BLaER1 (cell line): ENCODE measurements at regions not wholly inside any gene's neighbourhood (a gene's known extent, or its start where the extent isn't known, plus 50 kb on each side); places are given as distances from the start of the nearest gene placed in this dataset.

Experiments
- H3K27ac ChIP-seq: shearing (Covaris generic); formaldehyde crosslinking; 2 replicates; pipeline ENCODE4 v1.8.1; 2022
- H3K27me3 ChIP-seq: shearing (Covaris generic); formaldehyde crosslinking; 2 replicates; pipeline ENCODE4 v1.8.1; 2022
- H3K36me3 ChIP-seq: shearing (Covaris generic); formaldehyde crosslinking; 2 replicates; pipeline ENCODE4 v1.8.1; 2022
- H3K4me1 ChIP-seq: shearing (Covaris generic); formaldehyde crosslinking; 2 replicates; pipeline ENCODE4 v1.8.1; 2022
- H3K4me2 ChIP-seq: shearing (Covaris generic); formaldehyde crosslinking; 2 replicates; pipeline ENCODE4 v1.8.1; 2022
- H3K4me3 ChIP-seq: shearing (Covaris generic); formaldehyde crosslinking; 2 replicates; pipeline ENCODE4 v1.8.1; 2022
- H3K9ac ChIP-seq: shearing (Covaris generic); formaldehyde crosslinking; 2 replicates; pipeline ENCODE4 v1.8.1; 2022
- H3K9me3 ChIP-seq: shearing (Covaris generic); formaldehyde crosslinking; 2 replicates; pipeline ENCODE4 v1.8.1; 2022
- H4K20me1 ChIP-seq: shearing (Covaris generic); formaldehyde crosslinking; 2 replicates; pipeline ENCODE4 v1.8.1; 2022
- Cebpa-rat ChIP-seq: shearing (Covaris generic); IDR thresholded peaks from 2 replicates; pipeline ENCODE4 v1.8.1; 2022

DNA sequence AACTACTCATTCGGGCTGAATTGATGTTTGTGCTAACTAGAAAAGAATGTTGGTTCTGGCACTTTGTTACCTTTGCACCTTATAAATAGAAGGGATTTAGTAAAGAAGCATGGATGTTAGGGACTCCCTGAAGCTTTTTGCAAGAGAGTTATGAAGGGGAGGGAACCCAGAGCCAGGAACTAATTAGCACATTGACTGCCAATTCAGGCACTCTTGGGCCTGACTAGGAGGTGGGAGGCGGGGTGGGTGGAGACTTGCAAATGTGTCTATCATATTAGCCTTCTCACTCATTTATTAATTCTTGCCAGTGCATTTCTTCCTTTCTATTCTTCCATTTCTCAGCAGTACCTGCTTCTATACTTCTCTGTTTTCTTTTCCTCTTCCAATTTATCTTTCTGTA, 1022.4 kb downstream of the TMEM182 start:
- no peak for TF ChIP-seq Cebpa-rat
- H3K9me3 ChIP-seq, result no peaks in the 10 kb centered on the region

GRCh38 chr2:103785432-103785831, 1023.6 kb downstream of the TMEM182 start:
- Histone ChIP-seq H3K9ac (no peak overlapping the region), H3K27ac (no peak overlapping the region), H3K4me3 (no peak overlapping the region), H3K27me3 (no peaks in the 10 kb centered on the region), H4K20me1 (no peaks in the 10 kb centered on the region), H3K4me2 (no peak overlapping the region), H3K4me1 (no peaks in the 10 kb centered on the region), H3K9me3 (no peaks in the 10 kb centered on the region), H3K36me3 (no peaks in the 10 kb centered on the region)
- no peak for TF ChIP-seq Cebpa-rat

More for the DNA sequence above, 1022.4 kb downstream of the TMEM182 start:
- Histone ChIP-seq H3K36me3 (no peaks in the 10 kb centered on the region), H4K20me1 (no peaks in the 10 kb centered on the region), H3K4me2 (no peak overlapping the region), H3K4me3 (no peak overlapping the region), H3K27ac (no peak overlapping the region), H3K27me3 (no peaks in the 10 kb centered on the region), H3K4me1 (no peaks in the 10 kb centered on the region), H3K9ac (no peak overlapping the region)

DNA sequence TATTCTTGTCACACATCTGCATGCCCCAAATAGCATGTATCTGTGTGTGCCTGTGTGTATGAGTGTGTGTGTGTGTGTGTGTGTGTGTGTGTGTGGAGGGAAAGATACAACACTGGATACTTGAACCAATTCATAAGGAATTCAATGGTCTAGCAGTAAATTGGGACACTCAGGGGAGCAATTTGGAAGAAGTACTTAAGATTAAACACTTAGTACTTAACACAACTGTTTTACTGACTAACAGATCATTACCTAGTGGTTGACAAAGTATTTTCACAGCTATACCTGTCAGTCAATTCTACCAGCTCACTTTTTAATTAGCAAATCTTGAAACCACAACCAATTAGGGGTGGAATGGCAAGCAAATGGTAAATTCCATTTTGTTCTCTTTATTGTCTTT, 1024.1 kb downstream of the TMEM182 start:
- Histone ChIP-seq H3K36me3 (no peaks in the 10 kb centered on the region), H3K9ac (no peak overlapping the region), H3K4me1 (no peaks in the 10 kb centered on the region), H4K20me1 (no peaks in the 10 kb centered on the region), H3K9me3 (no peaks in the 10 kb centered on the region), H3K4me2 (no peak overlapping the region), H3K27ac (no peak overlapping the region), H3K27me3 (no peaks in the 10 kb centered on the region), H3K4me3 (no peak overlapping the region)
- no peak for TF ChIP-seq Cebpa-rat

DNA sequence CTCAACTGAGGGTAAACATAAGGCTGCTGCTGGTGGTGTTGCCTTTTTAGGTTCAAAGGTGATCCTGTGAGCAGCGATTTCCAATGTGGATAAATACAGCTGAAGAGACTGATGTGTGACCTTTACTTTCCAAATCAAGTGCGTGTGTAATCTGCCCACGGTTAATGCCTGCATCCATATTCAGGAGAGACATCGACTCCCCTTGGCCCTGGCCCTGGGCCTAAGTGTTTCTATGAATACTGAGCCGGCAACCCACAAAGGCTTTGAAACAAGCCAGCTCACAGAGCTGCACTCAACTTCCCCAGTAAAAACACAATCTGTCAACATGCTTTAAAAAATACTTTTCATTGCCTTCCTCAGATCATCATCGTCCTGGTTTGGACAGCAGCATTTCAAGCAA, 1026.6 kb downstream of the TMEM182 start:
- no peak overlapping the region for H3K27ac ChIP-seq
- H3K36me3 ChIP-seq, result no peaks in the 10 kb centered on the region
- H4K20me1 ChIP-seq, result no peaks in the 10 kb centered on the region
- no peak overlapping the region for H3K4me2 ChIP-seq
- no peaks in the 10 kb centered on the region for H3K27me3 ChIP-seq
- TF ChIP-seq Cebpa-rat, result no peak
- H3K9ac ChIP-seq, result no peak overlapping the region
- H3K4me3 ChIP-seq, result no peak overlapping the region
- no peaks in the 10 kb centered on the region for H3K9me3 ChIP-seq
- H3K4me1 ChIP-seq, result no peaks in the 10 kb centered on the region

DNA sequence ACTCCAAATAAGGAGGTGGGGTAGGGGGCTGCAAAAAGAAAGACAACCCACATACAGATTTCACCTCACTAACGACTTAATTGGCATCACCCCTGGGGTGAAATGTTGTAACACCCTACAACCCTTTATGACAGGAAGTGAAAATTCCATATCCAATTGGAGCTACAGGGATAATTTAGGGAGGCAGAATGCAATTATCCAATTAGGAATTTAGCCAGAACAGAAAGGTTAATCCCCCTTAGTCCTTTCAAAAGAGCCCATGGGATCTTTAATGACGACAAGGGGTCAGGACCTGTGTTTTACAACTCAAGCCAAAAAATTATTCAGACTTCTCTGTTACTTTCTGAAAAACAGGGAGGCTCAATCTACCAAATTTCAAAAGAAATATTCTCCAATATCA, 1027.1 kb downstream of the TMEM182 start:
- Histone ChIP-seq H3K4me1 (no peaks in the 10 kb centered on the region), H3K9ac (no peak overlapping the region), H3K27me3 (no peaks in the 10 kb centered on the region), H3K4me3 (no peak overlapping the region), H3K36me3 (no peaks in the 10 kb centered on the region), H3K4me2 (no peak overlapping the region), H4K20me1 (no peaks in the 10 kb centered on the region), H3K27ac (no peak overlapping the region), H3K9me3 (peaks cover 3% of the 10 kb centered on the region; the same call in 1 of the 2 replicates)
- no peak for TF ChIP-seq Cebpa-rat

DNA sequence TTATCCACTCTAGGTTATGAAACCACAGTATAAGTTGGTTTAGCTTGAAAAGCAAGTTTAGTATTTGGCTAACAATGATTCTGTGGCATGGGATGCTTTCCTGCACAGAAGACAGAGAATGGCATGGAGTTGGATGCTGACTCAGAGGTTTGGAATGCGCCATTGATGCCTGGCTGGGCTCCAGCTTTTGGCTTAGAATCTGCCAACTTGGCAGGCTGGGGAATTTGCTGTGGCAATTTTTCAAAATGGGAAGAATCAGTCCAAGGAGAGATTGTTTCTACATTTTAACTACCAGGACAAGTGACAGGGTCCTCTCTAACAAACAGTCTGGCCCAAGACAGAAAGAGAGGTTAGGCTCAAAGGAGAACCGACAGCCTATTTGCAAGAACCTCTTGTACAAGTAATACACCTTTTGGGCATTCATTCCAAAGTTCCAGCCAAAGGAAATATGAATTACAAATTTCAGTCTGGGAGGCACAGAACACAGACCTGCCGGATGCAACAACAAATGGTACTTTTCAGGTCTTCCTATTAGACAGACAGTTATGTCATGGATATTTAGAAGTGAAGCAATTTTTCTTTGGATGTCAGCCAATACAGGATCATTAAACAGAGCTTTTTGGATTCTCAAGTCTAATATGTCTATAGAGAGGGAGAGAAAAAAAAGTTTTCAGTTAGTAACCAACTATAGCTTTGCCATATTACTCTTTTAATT, 1027.7 kb downstream of the TMEM182 start:
- Histone ChIP-seq H3K4me2 (no peak overlapping the region), H3K9ac (no peak overlapping the region), H4K20me1 (no peaks in the 10 kb centered on the region), H3K4me3 (no peak overlapping the region), H3K27me3 (no peaks in the 10 kb centered on the region), H3K4me1 (no peaks in the 10 kb centered on the region), H3K9me3 (peaks cover 9% of the 10 kb centered on the region; the same call in 1 of the 2 replicates), H3K36me3 (no peaks in the 10 kb centered on the region), H3K27ac (no peak overlapping the region)
- no peak for TF ChIP-seq Cebpa-rat

DNA sequence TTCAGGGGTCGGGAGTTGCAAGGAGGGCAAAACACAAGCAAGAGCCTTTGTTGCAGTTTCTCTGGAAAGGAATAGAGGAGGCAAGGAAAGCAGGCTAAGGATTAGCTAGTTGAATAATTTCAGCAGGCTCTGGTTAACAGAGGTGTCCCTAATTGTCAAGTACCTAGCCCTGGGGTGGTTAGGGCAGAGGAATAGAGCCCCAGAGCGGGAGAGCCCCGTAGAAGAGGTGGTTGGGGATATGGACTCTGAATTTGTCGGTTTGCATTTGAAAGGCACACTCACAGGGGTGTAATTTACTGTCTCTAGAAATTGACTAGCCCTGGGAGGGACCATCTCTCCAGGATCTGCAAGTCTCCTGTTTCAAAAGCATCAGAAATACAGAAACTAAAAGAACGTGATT, 1030.2 kb downstream of the TMEM182 start:
- Histone ChIP-seq H4K20me1 (no peaks in the 10 kb centered on the region), H3K9me3 (peaks cover 10% of the 10 kb centered on the region; the same call in 1 of the 2 replicates), H3K9ac (no peak overlapping the region), H3K4me3 (no peak overlapping the region), H3K27me3 (no peaks in the 10 kb centered on the region), H3K4me2 (no peak overlapping the region), H3K27ac (no peak overlapping the region), H3K36me3 (no peaks in the 10 kb centered on the region), H3K4me1 (no peaks in the 10 kb centered on the region)
- no peak for TF ChIP-seq Cebpa-rat

- H3K27ac ChIP-seq, result no peak overlapping the region
- no peaks in the 10 kb centered on the region for H4K20me1 ChIP-seq
- no peaks in the 10 kb centered on the region for H3K4me1 ChIP-seq
- no peak overlapping the region for H3K9ac ChIP-seq
- TF ChIP-seq Cebpa-rat, result no peak
- H3K4me3 ChIP-seq, result no peak overlapping the region
- peaks cover 10% of the 10 kb centered on the region; the same call in 1 of the 2 replicates for H3K9me3 ChIP-seq
- H3K27me3 ChIP-seq, result no peaks in the 10 kb centered on the region
- no peaks in the 10 kb centered on the region for H3K36me3 ChIP-seq
- no peak overlapping the region for H3K4me2 ChIP-seq
Measured at GRCh38 chr2:103798291-103798690, 1036.5 kb downstream of the TMEM182 start.

DNA sequence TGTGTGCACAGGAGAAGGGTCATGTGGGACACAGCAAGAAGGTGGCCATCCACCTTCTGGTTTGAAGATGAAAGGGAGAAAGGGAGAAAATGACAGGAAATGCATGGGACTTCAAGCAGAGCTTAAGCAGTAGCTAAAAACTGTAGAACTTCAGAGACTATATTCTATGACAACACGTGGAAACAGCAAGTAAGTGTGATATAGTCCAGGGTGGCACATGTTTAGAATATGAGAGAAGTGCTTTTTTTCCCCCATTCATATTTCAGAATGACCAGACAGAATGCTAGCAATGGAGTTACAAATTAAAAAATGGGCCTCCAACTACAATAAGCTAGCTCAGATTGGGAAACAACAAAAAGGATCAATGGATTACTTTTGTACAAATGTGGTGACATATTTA, 1042.2 kb downstream of the TMEM182 start:
- Histone ChIP-seq H3K4me2 (no peak overlapping the region), H4K20me1 (no peaks in the 10 kb centered on the region), H3K27me3 (no peaks in the 10 kb centered on the region), H3K4me1 (no peaks in the 10 kb centered on the region), H3K9ac (no peak overlapping the region), H3K4me3 (no peak overlapping the region), H3K27ac (no peak overlapping the region), H3K9me3 (no peaks in the 10 kb centered on the region), H3K36me3 (no peaks in the 10 kb centered on the region)
- no peak for TF ChIP-seq Cebpa-rat

- H4K20me1 ChIP-seq, result no peaks in the 10 kb centered on the region
Measured at GRCh38 chr2:103805746-103806145, 1043.9 kb downstream of the TMEM182 start.

DNA sequence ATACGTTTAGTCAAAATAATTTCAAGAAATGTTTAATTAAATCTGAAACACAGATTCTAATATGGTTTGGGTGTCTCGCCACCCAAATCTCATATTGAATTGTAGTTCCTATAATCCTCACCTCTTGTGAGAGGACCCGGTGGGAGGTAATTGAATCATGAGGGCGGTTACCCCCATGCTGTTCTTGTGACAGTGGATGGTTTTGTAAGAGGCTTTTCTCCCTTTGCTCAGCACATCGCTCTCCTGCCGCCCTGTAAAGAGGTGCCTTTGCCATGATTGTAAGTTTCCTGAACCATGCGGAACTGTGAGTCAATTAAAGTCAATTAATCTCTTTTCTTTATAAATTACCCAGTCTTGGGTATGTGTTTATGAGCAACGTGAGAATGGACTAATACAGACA, 1045.1 kb upstream of the POU3F3 start:
- Histone ChIP-seq H4K20me1 (no peaks in the 10 kb centered on the region), H3K4me1 (no peaks in the 10 kb centered on the region), H3K4me3 (no peak overlapping the region), H3K9me3 (no peaks in the 10 kb centered on the region), H3K4me2 (no peak overlapping the region), H3K27ac (no peak overlapping the region), H3K36me3 (no peaks in the 10 kb centered on the region), H3K27me3 (no peaks in the 10 kb centered on the region), H3K9ac (no peak overlapping the region)
- TF ChIP-seq Cebpa-rat, result no peak

More at GRCh38 chr2:103805746-103806145, 1043.9 kb downstream of the TMEM182 start:
- Histone ChIP-seq H3K27ac (no peak overlapping the region), H3K36me3 (no peaks in the 10 kb centered on the region), H3K4me2 (no peak overlapping the region), H3K4me3 (no peak overlapping the region), H3K9ac (no peak overlapping the region), H3K9me3 (no peaks in the 10 kb centered on the region), H3K27me3 (no peaks in the 10 kb centered on the region), H3K4me1 (no peaks in the 10 kb centered on the region)
- TF ChIP-seq Cebpa-rat, result no peak
